Thyroid gland (tissue), 4 donors: ENCODE measurements at regions not wholly inside any gene's neighbourhood (a gene's known extent, or its start where the extent isn't known, plus 50 kb on each side); places are given as distances from the start of the nearest gene placed in this dataset.

Source experiments
- DNase-seq, 2 donors: peaks; one replicate each; pipeline ENCODE4 v3.0.0-alpha.2; 2019
- H3K27ac ChIP-seq, 3 donors: fragments of 200-600 bp; sonication (generic); 1 replicate in 2 of 3; 2 replicates in 1 of 3; pipeline ENCODE4 v1.5.1; 2016 to 2019; ENCODE audit warnings: mild to moderate bottlenecking in 1 of 3, moderate library complexity in 1 of 3
- H3K27me3 ChIP-seq: fragments of 200-600 bp; sonication (generic); one replicate; pipeline ENCODE4 v1.5.1; 2019
- H3K36me3 ChIP-seq, 2 donors: fragments of 200-600 bp; sonication (generic); one replicate each; pipeline ENCODE4 v1.5.1; 2016 to 2019
- H3K4me1 ChIP-seq, 2 donors: fragments of 200-600 bp; sonication (generic); one replicate each; pipeline ENCODE4 v1.5.1; 2017 to 2019
- H3K4me3 ChIP-seq, 3 donors: fragments of 200-600 bp; sonication (generic); replicated peaks in 1 of 3; 1 replicate in 2 of 3; 2 replicates in 1 of 3; pipeline ENCODE4 v1.5.1; 2016; ENCODE audit warnings: mild to moderate bottlenecking in 1 of 3
- H3K9me3 ChIP-seq: fragments of 200-600 bp; sonication (generic); one replicate; pipeline ENCODE4 v1.5.1; 2017
- POLR2A ChIP-seq, 2 donors: fragments of 450-650 bp; IDR thresholded peaks; one replicate each; pipeline ENCODE4 v1.6.1; 2017; ENCODE audit warnings: antibody characterized with exemption in 2 of 2, mild to moderate bottlenecking in 2 of 2, moderate library complexity in 1 of 2
- WGBS, 2 donors: methylation state at CpG; one replicate each; pipeline ENCODE4 v1.1.5; 2017; 5-methylcytosine and 5-hydroxymethylcytosine counted together
- intact Hi-C: fragments of 100-400 bp; cut with DNase I; formaldehyde crosslinking; loops from one replicate; pipeline ENCODE4 v1.15.1; 2023
- TF ChIP-seq, protein P1 (sequence below), 6 experiments: fragments of 200-600 bp in 3 of 6; fragments of 450-650 bp in 3 of 6; sonication (generic) in 3 of 6; IDR thresholded peaks; one replicate each; pipeline ENCODE4 v1.5.1; 2016 to 2019; ENCODE audit warnings: antibody characterized with exemption in 6 of 6, mild to moderate bottlenecking in 2 of 6, inconsistent platforms in 1 of 6, moderate library complexity in 1 of 6

- Histone ChIP-seq H3K4me1 (no peaks in the 10 kb centered on the region), H3K27me3 (no peaks in the 10 kb centered on the region), H3K27ac (no peak overlapping the region), H3K4me3 (no peak overlapping the region), H3K36me3 (no peaks in the 10 kb centered on the region), H3K9me3 (no peaks in the 10 kb centered on the region)
- intact Hi-C loops, result no loop called here
- TF ChIP-seq, protein P1, sequence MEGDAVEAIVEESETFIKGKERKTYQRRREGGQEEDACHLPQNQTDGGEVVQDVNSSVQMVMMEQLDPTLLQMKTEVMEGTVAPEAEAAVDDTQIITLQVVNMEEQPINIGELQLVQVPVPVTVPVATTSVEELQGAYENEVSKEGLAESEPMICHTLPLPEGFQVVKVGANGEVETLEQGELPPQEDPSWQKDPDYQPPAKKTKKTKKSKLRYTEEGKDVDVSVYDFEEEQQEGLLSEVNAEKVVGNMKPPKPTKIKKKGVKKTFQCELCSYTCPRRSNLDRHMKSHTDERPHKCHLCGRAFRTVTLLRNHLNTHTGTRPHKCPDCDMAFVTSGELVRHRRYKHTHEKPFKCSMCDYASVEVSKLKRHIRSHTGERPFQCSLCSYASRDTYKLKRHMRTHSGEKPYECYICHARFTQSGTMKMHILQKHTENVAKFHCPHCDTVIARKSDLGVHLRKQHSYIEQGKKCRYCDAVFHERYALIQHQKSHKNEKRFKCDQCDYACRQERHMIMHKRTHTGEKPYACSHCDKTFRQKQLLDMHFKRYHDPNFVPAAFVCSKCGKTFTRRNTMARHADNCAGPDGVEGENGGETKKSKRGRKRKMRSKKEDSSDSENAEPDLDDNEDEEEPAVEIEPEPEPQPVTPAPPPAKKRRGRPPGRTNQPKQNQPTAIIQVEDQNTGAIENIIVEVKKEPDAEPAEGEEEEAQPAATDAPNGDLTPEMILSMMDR (IDR thresholded peaks at IDR 0.05), result no peak
- TF ChIP-seq POLR2A (IDR thresholded peaks at IDR 0.05), result no peak
- WGBS, 2 donors, result 82 to 87% methylated on average over 6 to 15 of the region's 15 CpGs
- DNase-seq, result no peak
These were observed 96.1 kb upstream of the RET start for GRCh38 chr10:42980553-42981357.

GRCh38 chr10:42981358-42982236 is 95.3 kb upstream of the RET start:
- Histone ChIP-seq H3K27ac (no peak overlapping the region), H3K4me3 (no peak overlapping the region), H3K36me3 (no peaks in the 10 kb centered on the region), H3K9me3 (no peaks in the 10 kb centered on the region), H3K4me1 (no peaks in the 10 kb centered on the region), H3K27me3 (no peaks in the 10 kb centered on the region)
- intact Hi-C loops, result no loop called here
- no peak for DNase-seq
- WGBS, 2 donors, result 81 to 86% methylated on average over 20 to 25 of the region's 26 CpGs
- TF ChIP-seq, protein P1 (IDR thresholded peaks at IDR 0.05), result no peak
- TF ChIP-seq POLR2A (IDR thresholded peaks at IDR 0.05), result no peak

DNA sequence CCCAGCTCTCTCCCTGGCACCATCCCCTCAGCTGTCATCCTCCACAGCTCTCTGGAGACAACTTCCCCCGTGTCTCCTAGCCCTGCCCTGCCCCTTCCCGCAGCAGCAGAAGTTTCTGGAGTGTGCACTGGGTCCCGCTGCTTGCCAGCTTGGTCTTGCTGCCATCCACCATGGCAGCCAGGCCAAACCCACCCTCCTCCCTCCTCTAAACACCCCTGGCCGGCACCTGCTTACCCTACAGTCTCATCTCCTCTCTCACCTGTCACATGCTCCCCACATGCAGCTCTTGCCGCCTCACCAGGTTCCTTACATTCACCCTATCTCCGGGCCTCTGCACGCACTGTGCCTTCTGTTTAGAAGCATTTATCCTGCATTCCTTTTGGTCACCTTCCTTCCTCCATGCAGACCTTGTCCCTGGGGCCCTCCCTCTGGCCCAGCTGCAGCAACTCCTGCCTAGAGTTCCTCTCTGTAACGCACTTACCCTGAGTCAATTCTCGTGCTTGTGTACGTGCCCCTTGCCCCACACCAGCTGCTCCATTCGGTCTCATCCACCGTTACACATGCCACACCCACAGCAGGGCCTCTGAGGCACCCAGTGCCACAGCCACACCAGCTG is 93.9 kb upstream of the RET start:
- no peak overlapping the region for H3K27ac ChIP-seq
- no peak overlapping the region for H3K4me3 ChIP-seq
- TF ChIP-seq, protein P1 (IDR thresholded peaks at IDR 0.05), result no peak
- TF ChIP-seq POLR2A (IDR thresholded peaks at IDR 0.05), result no peak
- WGBS, 2 donors, result 74 to 75% methylated on average over 12 of the region's 12 CpGs
- H3K9me3 ChIP-seq, result no peaks in the 10 kb centered on the region
- H3K36me3 ChIP-seq, result no peaks in the 10 kb centered on the region
- no peak for DNase-seq
- intact Hi-C loops, result no loop called here
- no peaks in the 10 kb centered on the region for H3K4me1 ChIP-seq
- H3K27me3 ChIP-seq, result no peaks in the 10 kb centered on the region

GRCh38 chr10:42983591-42983990 is 93.3 kb upstream of the RET start:
- H3K36me3 ChIP-seq, result no peaks in the 10 kb centered on the region
- no peaks in the 10 kb centered on the region for H3K27me3 ChIP-seq
- no peaks in the 10 kb centered on the region for H3K4me1 ChIP-seq
- H3K27ac ChIP-seq, result no peak overlapping the region
- no peak overlapping the region for H3K4me3 ChIP-seq
- no peaks in the 10 kb centered on the region for H3K9me3 ChIP-seq
- 86% methylated on average over 6 of the region's 6 CpGs; no CpG with 5 or more reads in 1 of the 2 donors for WGBS, 2 donors
- intact Hi-C loops, result no loop called here
- DNase-seq, result no peak
- TF ChIP-seq POLR2A (IDR thresholded peaks at IDR 0.05), result no peak
- TF ChIP-seq, protein P1 (IDR thresholded peaks at IDR 0.05), result no peak
